Mesodermal cell (in vitro differentiated cells): ENCODE measurements at regions not wholly inside any gene's neighbourhood (a gene's known extent, or its start where the extent isn't known, plus 50 kb on each side); places are given as distances from the start of the nearest gene placed in this dataset.
"Not testable (repeated sequence)": the region's sequence is repeated elsewhere in the genome, so short reads cannot be mapped to it uniquely, and the experiment has no call there.

ENCODE experiments used
- H3K27ac ChIP-seq: 2 replicates; pipeline ENCODE4 v1.7.0; 2013; ENCODE audit warnings: mild to moderate bottlenecking, low read depth, low read length, moderate library complexity; ENCODE audit not compliant: severe bottlenecking
- H3K36me3 ChIP-seq: 2 replicates; pipeline ENCODE4 v1.7.1; 2013; ENCODE audit warnings: mild to moderate bottlenecking, low read length, moderate library complexity; ENCODE audit not compliant: control insufficient read depth, insufficient read depth
- H3K4me1 ChIP-seq: one replicate; pipeline ENCODE4 v1.7.1; 2013; ENCODE audit warnings: mild to moderate bottlenecking, low read length; ENCODE audit not compliant: insufficient read depth, control insufficient read depth, poor library complexity, severe bottlenecking
- H3K4me3 ChIP-seq: 2 replicates; pipeline ENCODE4 v1.7.0; 2013; ENCODE audit warnings: low read length, control low read depth, mild to moderate bottlenecking; ENCODE audit not compliant: insufficient read depth, poor library complexity, severe bottlenecking; ENCODE audit errors: extremely low read depth
- H3K9me3 ChIP-seq: 2 replicates; pipeline ENCODE4 v1.7.1; 2013; ENCODE audit warnings: mild to moderate bottlenecking, low read length, moderate library complexity; ENCODE audit not compliant: control insufficient read depth
- WGBS, 2 experiments: methylation state at CpG; one replicate each; pipeline ENCODE4 v1.1.5; 2013; ENCODE audit warnings: missing lambda C conversion rate in 2 of 2; ENCODE audit not compliant: insufficient coverage in 2 of 2; 5-methylcytosine and 5-hydroxymethylcytosine counted together

- WGBS, 2 experiments: 80 to 100% methylated on average over 1 of the region's 2 CpGs
- no peak overlapping the region for H3K27ac ChIP-seq
Observed at GRCh38 chr1:244306544-244306943, 145.2 kb downstream of the ADSS2 start.

GRCh38 chr1:244309191-244309590 is 142.5 kb downstream of the ADSS2 start:
- H3K4me3 ChIP-seq, H3K27ac ChIP-seq, H3K4me1 ChIP-seq, H3K36me3 ChIP-seq: not testable (repeated sequence)
- peaks cover 22% of the 10 kb centered on the region for H3K9me3 ChIP-seq
- 80% methylated on average over 1 of the region's 4 CpGs; no CpG with 5 or more reads in 1 of the 2 experiments for WGBS, 2 experiments

More at GRCh38 chr1:244306544-244306943, 145.2 kb downstream of the ADSS2 start:
- H3K4me3 ChIP-seq: no peak overlapping the region
- H3K9me3 ChIP-seq: peaks cover 22% of the 10 kb centered on the region
- no peaks in the 10 kb centered on the region for H3K36me3 ChIP-seq
- H3K4me1 ChIP-seq: peaks cover 13% of the 10 kb centered on the region

- Histone ChIP-seq H3K4me3 (no peak overlapping the region), H3K27ac (no peak overlapping the region), H3K4me1 (peaks cover 3% of the 10 kb centered on the region), H3K36me3 (no peaks in the 10 kb centered on the region), H3K9me3 (peaks cover 7% of the 10 kb centered on the region)
- WGBS, 2 experiments: 92 to 95% methylated on average over 14 to 15 of the region's 18 CpGs
Observed at GRCh38 chr1:244311784-244312532, 139.8 kb downstream of the ADSS2 start.

GRCh38 chr1:244313346-244313745 is 138.4 kb downstream of the ADSS2 start:
- H3K27ac ChIP-seq: no peak overlapping the region
- H3K4me1 ChIP-seq: peaks cover 3% of the 10 kb centered on the region
- no peak overlapping the region for H3K4me3 ChIP-seq
- 92 to 98% methylated on average over 8 of the region's 9 CpGs for WGBS, 2 experiments
- H3K36me3 ChIP-seq: no peaks in the 10 kb centered on the region
- peaks cover 5% of the 10 kb centered on the region for H3K9me3 ChIP-seq

- H3K36me3 ChIP-seq: no peaks in the 10 kb centered on the region
- H3K4me1 ChIP-seq: peaks cover 3% of the 10 kb centered on the region
- no peak overlapping the region for H3K4me3 ChIP-seq
- no peak overlapping the region for H3K27ac ChIP-seq
- WGBS, 2 experiments: 92 to 100% methylated on average over 7 of the region's 8 CpGs
- no peaks in the 10 kb centered on the region for H3K9me3 ChIP-seq
Observed at GRCh38 chr1:244314921-244315559, 136.7 kb downstream of the ADSS2 start.

GRCh38 chr1:244315996-244316395 is 135.7 kb downstream of the ADSS2 start:
- no peak overlapping the region for H3K4me3 ChIP-seq
- H3K27ac ChIP-seq: no peak overlapping the region
- H3K9me3 ChIP-seq: no peaks in the 10 kb centered on the region
- H3K36me3 ChIP-seq: no peaks in the 10 kb centered on the region
- 78 to 88% methylated on average over 1 of the region's 4 CpGs for WGBS, 2 experiments
- H3K4me1 ChIP-seq: peaks cover 3% of the 10 kb centered on the region

GRCh38 chr1:244316407-244316806 is 135.3 kb downstream of the ADSS2 start:
- no peaks in the 10 kb centered on the region for H3K36me3 ChIP-seq
- H3K9me3 ChIP-seq: no peaks in the 10 kb centered on the region
- WGBS, 2 experiments: 93 to 97% methylated on average over 5 to 6 of the region's 6 CpGs
- peaks cover 3% of the 10 kb centered on the region for H3K4me1 ChIP-seq
- H3K4me3 ChIP-seq: no peak overlapping the region
- H3K27ac ChIP-seq: no peak overlapping the region

GRCh38 chr1:244316986-244317655 is 134.6 kb downstream of the ADSS2 start:
- H3K36me3 ChIP-seq: no peaks in the 10 kb centered on the region
- WGBS, 2 experiments: 92 to 94% methylated on average over 8 of the region's 8 CpGs
- no peak overlapping the region for H3K4me3 ChIP-seq
- H3K9me3 ChIP-seq: no peaks in the 10 kb centered on the region
- H3K27ac ChIP-seq: no peak overlapping the region
- peaks cover 3% of the 10 kb centered on the region for H3K4me1 ChIP-seq

- H3K4me1 ChIP-seq: peaks cover 3% of the 10 kb centered on the region
- H3K36me3 ChIP-seq: no peaks in the 10 kb centered on the region
- no peaks in the 10 kb centered on the region for H3K9me3 ChIP-seq
- H3K4me3 ChIP-seq: no peak overlapping the region
- WGBS, 2 experiments: 60 to 93% methylated on average over 1 to 2 of the region's 4 CpGs
- H3K27ac ChIP-seq: no peak overlapping the region
Observed at GRCh38 chr1:244318078-244318477, 133.6 kb downstream of the ADSS2 start.

- Histone ChIP-seq H3K36me3 (no peaks in the 10 kb centered on the region), H3K9me3 (no peaks in the 10 kb centered on the region), H3K27ac (no peak overlapping the region), H3K4me1 (peaks cover 7% of the 10 kb centered on the region), H3K4me3 (no peak overlapping the region)
- 90 to 96% methylated on average over 4 to 5 of the region's 5 CpGs for WGBS, 2 experiments
Observed at GRCh38 chr1:244318512-244318911, 133.2 kb downstream of the ADSS2 start.
